Cardiac muscle cell (in vitro differentiated cells and primary cell): ENCODE measurements at regions not wholly inside any gene's neighbourhood (a gene's known extent, or its start where the extent isn't known, plus 50 kb on each side); places are given as distances from the start of the nearest gene placed in this dataset.
A peak's percentile ranks its signal among the peaks of the same experiment; 100 is the strongest.

Source experiments
- DNase-seq, 2 donors: peaks; one replicate each; pipeline versions ENCODE4 v3.0.0 to v3.0.0-alpha.2; 2010 to 2017; ENCODE audit warnings: low read depth in 1 of 2, low spot score in 1 of 2
- H3K27ac ChIP-seq: fragments of 200-600 bp; sonication (generic); 2 replicates; pipeline ENCODE4 v1.5.1; 2016
- H3K27me3 ChIP-seq: fragments of 200-600 bp; sonication (generic); 2 replicates; pipeline ENCODE4 v1.6.0; 2016; ENCODE audit warnings: control low read depth
- H3K36me3 ChIP-seq: fragments of 200-600 bp; sonication (generic); 2 replicates; pipeline ENCODE4 v1.5.1; 2016; ENCODE audit warnings: control low read depth
- H3K4me1 ChIP-seq: fragments of 200-600 bp; sonication (generic); 2 replicates; pipeline ENCODE4 v1.8.1; 2017; ENCODE audit warnings: low read depth, mild to moderate bottlenecking, mixed run types
- H3K4me3 ChIP-seq: fragments of 200-600 bp; sonication (generic); 2 replicates; pipeline ENCODE4 v1.5.1; 2016; ENCODE audit warnings: mild to moderate bottlenecking
- H3K9me3 ChIP-seq: fragments of 200-600 bp; sonication (generic); 2 replicates; pipeline ENCODE4 v1.5.1; 2017; ENCODE audit warnings: low read depth, mild to moderate bottlenecking, control low read depth
- CTCF ChIP-seq: IDR thresholded peaks from 2 replicates; pipeline ENCODE4 v1.5.1; 2012; ENCODE audit warnings: low read depth, mild to moderate bottlenecking, low read length

- no peak for TF ChIP-seq CTCF
- Histone ChIP-seq H3K27me3 (no peaks in the 10 kb centered on the region), H3K27ac (no peak overlapping the region), H3K9me3 (no peaks in the 10 kb centered on the region), H3K4me1 (no peaks in the 10 kb centered on the region), H3K4me3 (no peak overlapping the region), H3K36me3 (no peaks in the 10 kb centered on the region)
- no peak for DNase-seq
Measured at GRCh38 chr6:74133073-74133472, 437.1 kb downstream of the CD109 start.

- Histone ChIP-seq H3K4me1 (no peaks in the 10 kb centered on the region), H3K36me3 (no peaks in the 10 kb centered on the region), H3K9me3 (no peaks in the 10 kb centered on the region), H3K4me3 (no peak overlapping the region), H3K27ac (no peak overlapping the region), H3K27me3 (no peaks in the 10 kb centered on the region)
- no peak for DNase-seq
- no peak for TF ChIP-seq CTCF
Measured at GRCh38 chr6:74130641-74131040, 434.6 kb downstream of the CD109 start.

GRCh38 chr6:74128536-74128935, 432.5 kb downstream of the CD109 start:
- DNase-seq: peak in 1 of 2 donors; percentile 29
- H3K9me3 ChIP-seq: no peaks in the 10 kb centered on the region
- no peak for TF ChIP-seq CTCF
- H3K4me3 ChIP-seq: no peak overlapping the region
- no peak overlapping the region for H3K27ac ChIP-seq
- no peaks in the 10 kb centered on the region for H3K36me3 ChIP-seq
- no peaks in the 10 kb centered on the region for H3K4me1 ChIP-seq
- no peaks in the 10 kb centered on the region for H3K27me3 ChIP-seq

- no peak for DNase-seq
- TF ChIP-seq CTCF: no peak
- Histone ChIP-seq H3K27ac (no peak overlapping the region), H3K27me3 (no peaks in the 10 kb centered on the region), H3K9me3 (no peaks in the 10 kb centered on the region), H3K4me3 (no peak overlapping the region), H3K36me3 (no peaks in the 10 kb centered on the region), H3K4me1 (no peaks in the 10 kb centered on the region)
Measured at GRCh38 chr6:74117113-74117512, 421.1 kb downstream of the CD109 start.

- no peak for TF ChIP-seq CTCF
- H3K27ac ChIP-seq: no peak overlapping the region
- H3K4me1 ChIP-seq: no peaks in the 10 kb centered on the region
- no peaks in the 10 kb centered on the region for H3K36me3 ChIP-seq
- no peaks in the 10 kb centered on the region for H3K9me3 ChIP-seq
- DNase-seq: peak in 1 of 2 donors; percentile 67
- H3K4me3 ChIP-seq: no peak overlapping the region
- H3K27me3 ChIP-seq: no peaks in the 10 kb centered on the region
Measured at GRCh38 chr6:74115674-74116073, 419.7 kb downstream of the CD109 start.

GRCh38 chr6:74114428-74114827, 418.4 kb downstream of the CD109 start:
- H3K9me3 ChIP-seq: no peaks in the 10 kb centered on the region
- no peak for TF ChIP-seq CTCF
- DNase-seq: no peak
- H3K36me3 ChIP-seq: no peaks in the 10 kb centered on the region
- H3K27ac ChIP-seq: no peak overlapping the region
- no peak overlapping the region for H3K4me3 ChIP-seq
- no peaks in the 10 kb centered on the region for H3K4me1 ChIP-seq
- H3K27me3 ChIP-seq: no peaks in the 10 kb centered on the region
